Small intestine (tissue), 7 donors: ENCODE measurements at regions not wholly inside any gene's neighbourhood (a gene's known extent, or its start where the extent isn't known, plus 50 kb on each side); places are given as distances from the start of the nearest gene placed in this dataset.

Experiments
- DNase-seq, 2 donors: peaks; one replicate each; pipeline versions ENCODE4 v3.0.0 to v3.0.0-alpha.2; 2013
- FAIRE-seq: peaks from 2 replicates; lab custom pipeline; 2012; peaks lifted over from hg19 to GRCh38; lab: Jason Lieb, UNC
- H3K27ac ChIP-seq, 3 donors: one replicate each; pipeline ENCODE4 v1.5.1; 2013; ENCODE audit warnings: low read length in 2 of 3, mild to moderate bottlenecking in 2 of 3, control low read depth in 1 of 3, inconsistent platforms in 1 of 3, low read depth in 1 of 3, moderate library complexity in 1 of 3
- H3K27me3 ChIP-seq, 3 donors: one replicate each; pipeline ENCODE4 v1.6.1; 2013; ENCODE audit warnings: low read length in 3 of 3, inconsistent platforms in 1 of 3; ENCODE audit not compliant: control insufficient read depth in 3 of 3, insufficient read depth in 3 of 3
- H3K36me3 ChIP-seq, 3 donors: one replicate each; pipeline ENCODE4 v1.6.1; 2013; ENCODE audit warnings: low read length in 3 of 3, inconsistent platforms in 1 of 3, low read depth in 1 of 3, mild to moderate bottlenecking in 1 of 3, moderate library complexity in 1 of 3; ENCODE audit not compliant: control insufficient read depth in 3 of 3, insufficient read depth in 2 of 3
- H3K4me1 ChIP-seq, 3 donors: one replicate each; pipeline ENCODE4 v1.6.1; 2013; ENCODE audit warnings: low read length in 2 of 3, inconsistent platforms in 1 of 3, low read depth in 1 of 3, mild to moderate bottlenecking in 1 of 3, moderate library complexity in 1 of 3; ENCODE audit not compliant: control insufficient read depth in 3 of 3, insufficient read depth in 2 of 3
- H3K4me3 ChIP-seq, 3 donors: one replicate each; pipeline ENCODE4 v1.5.1; 2013; ENCODE audit warnings: low read length in 3 of 3, control low read depth in 1 of 3, inconsistent platforms in 1 of 3, low read depth in 1 of 3, mild to moderate bottlenecking in 1 of 3, moderate library complexity in 1 of 3
- H3K9me3 ChIP-seq, 2 donors: one replicate each; pipeline ENCODE4 v1.6.1; 2013; ENCODE audit warnings: low read depth in 1 of 2, low read length in 1 of 2; ENCODE audit not compliant: control insufficient read depth in 2 of 2, insufficient read depth in 1 of 2
- WGBS, 3 donors: extraction: QIAGEN DNeasy Blood & Tissue Kit; methylation state at CpG; one replicate each; pipeline ENCODE4 v1.1.7; 2013; 5-methylcytosine and 5-hydroxymethylcytosine counted together
- donor health status: healthy with polysubstance abuse.
- donor health status: control.
- donor health status: control.
- donor health status: Bipolar disorder and iron deficiency.
- donor health status: healthy.

DNA sequence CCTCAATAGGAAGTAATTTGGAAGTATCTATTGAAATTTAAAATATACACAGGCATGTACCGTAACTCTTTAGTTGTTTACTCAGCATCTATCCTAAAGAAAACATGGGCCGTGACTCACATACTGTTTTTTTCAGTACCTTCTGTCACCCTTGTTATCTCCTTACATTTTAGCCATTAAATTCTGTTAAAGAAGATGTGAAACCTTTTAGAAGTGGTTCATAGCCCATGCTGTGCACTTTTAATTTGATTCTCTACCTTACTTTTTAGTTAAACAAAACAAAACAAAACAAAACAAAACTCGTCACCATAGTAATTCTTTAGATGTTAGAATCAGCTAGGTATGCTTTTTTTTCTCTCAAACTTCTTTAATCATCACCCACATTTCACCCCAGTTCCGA lies 494.4 kb upstream of the RGS6 start:
- WGBS, 3 donors, result 82 to 90% (median 83%) methylated on average over 4 of the region's 4 CpGs
- H3K4me1 ChIP-seq, result peaks cover 0 to 7% (median 0%) of the 10 kb centered on the region in 3 donors
- H3K27me3 ChIP-seq, result no peaks in the 10 kb centered on the region
- H3K9me3 ChIP-seq, result no peaks in the 10 kb centered on the region
- no peak overlapping the region for H3K4me3 ChIP-seq
- H3K36me3 ChIP-seq, result peaks cover 0 to 3% (median 0%) of the 10 kb centered on the region in 3 donors
- no peak for DNase-seq
- no peak for FAIRE-seq
- no peak overlapping the region for H3K27ac ChIP-seq

DNA sequence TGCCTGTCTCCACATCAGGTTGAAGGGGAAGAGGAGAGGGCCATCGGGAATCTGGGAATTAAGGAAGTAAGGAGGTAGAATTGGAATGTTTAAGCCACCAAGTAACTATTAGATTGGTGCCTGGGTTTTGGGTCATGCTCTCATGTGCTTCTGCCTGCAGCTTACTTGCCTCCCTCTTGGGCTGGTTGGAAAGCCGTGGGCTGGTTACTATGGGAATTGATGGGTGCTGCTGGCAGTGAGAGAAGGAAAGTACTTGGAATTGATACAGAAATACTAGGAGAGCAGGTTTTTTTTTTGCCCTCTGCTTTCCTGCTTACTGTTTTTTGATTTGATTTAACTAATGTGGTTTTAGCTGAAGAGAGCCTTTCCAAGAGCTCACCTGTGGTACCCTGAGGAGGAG lies 493.5 kb upstream of the RGS6 start:
- no peak overlapping the region for H3K4me3 ChIP-seq
- FAIRE-seq, result no peak
- H3K9me3 ChIP-seq, result no peaks in the 10 kb centered on the region
- 30 to 34% (median 32%) methylated on average over 2 of the region's 2 CpGs for WGBS, 3 donors
- peaks cover 0 to 7% (median 0%) of the 10 kb centered on the region in 3 donors for H3K4me1 ChIP-seq
- no peak overlapping the region for H3K27ac ChIP-seq
- H3K36me3 ChIP-seq, result peaks cover 0 to 3% (median 0%) of the 10 kb centered on the region in 3 donors
- no peak for DNase-seq
- no peaks in the 10 kb centered on the region for H3K27me3 ChIP-seq

DNA sequence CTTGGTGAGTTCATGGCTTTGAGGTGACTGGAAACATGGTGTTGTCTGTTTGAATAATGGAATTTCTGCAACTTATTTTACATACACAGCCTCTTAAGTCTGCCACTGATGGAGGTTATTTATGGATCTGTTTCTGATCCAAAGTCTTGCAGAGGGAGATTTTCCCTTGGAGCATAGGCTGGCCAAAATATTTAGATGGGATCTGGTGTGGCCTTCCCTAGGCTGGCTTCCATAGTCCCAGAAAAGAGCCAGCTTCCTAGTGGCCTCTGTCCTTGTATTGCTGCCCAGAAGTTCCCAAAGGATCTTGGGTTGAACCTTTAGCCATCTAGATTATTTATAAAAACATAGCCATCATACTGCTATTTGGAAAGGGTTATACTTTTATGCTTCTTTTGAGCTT lies 491.1 kb upstream of the RGS6 start:
- FAIRE-seq (no peak), DNase-seq (no peak)
- H3K36me3 ChIP-seq, result peaks cover 0 to 3% (median 0%) of the 10 kb centered on the region in 3 donors
- no peaks in the 10 kb centered on the region for H3K27me3 ChIP-seq
- H3K27ac ChIP-seq, result no peak overlapping the region
- no peak overlapping the region for H3K4me3 ChIP-seq
- no peaks in the 10 kb centered on the region for H3K9me3 ChIP-seq
- peaks cover 0 to 7% (median 0%) of the 10 kb centered on the region in 3 donors for H3K4me1 ChIP-seq

DNA sequence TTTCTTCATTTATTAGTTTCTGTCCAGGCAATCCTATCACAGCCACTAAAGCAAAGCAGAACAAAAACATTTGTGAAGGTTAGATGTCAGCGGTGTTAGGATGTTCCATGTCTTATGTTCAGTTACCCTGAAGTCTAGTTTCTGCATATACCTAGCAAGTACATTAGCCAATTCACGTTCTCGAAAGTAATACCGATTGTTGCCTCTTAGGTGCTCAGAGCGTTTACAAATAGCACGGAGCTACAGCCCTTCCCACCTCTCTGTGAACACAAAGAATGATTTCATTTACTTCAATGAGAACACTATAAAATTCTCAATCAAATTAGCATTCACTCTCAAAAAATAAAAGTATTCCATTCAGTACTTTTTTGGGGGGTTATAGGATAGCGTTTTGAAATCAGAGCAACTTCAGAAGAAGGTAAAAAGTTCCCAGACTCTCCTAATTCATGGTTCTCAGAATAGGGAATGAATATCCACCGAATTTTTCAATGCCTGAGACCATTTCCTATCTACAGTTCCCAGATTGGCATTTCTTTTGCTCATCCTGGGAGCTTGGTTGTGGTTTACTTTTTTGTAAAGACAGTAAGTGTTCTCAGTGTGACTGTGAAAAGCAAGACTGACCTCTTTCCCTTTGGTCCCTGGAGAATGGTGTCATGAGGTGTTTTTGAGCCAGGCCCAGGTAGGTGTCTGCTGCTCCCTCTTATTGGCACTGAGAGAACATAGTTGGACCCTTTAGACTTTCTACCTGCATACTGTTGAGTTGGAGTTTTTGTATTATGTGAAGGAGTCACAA lies 488.0 kb upstream of the RGS6 start:
- no peaks in the 10 kb centered on the region for H3K36me3 ChIP-seq
- H3K4me3 ChIP-seq, result no peak overlapping the region
- no peak overlapping the region for H3K27ac ChIP-seq
- H3K4me1 ChIP-seq, result peaks cover 0 to 2% (median under 1%) of the 10 kb centered on the region in 3 donors
- 93 to 96% (median 95%) methylated on average over 8 of the region's 8 CpGs for WGBS, 3 donors
- H3K27me3 ChIP-seq, result no peaks in the 10 kb centered on the region
- no peak for FAIRE-seq
- DNase-seq, result no peak
- H3K9me3 ChIP-seq, result no peaks in the 10 kb centered on the region

DNA sequence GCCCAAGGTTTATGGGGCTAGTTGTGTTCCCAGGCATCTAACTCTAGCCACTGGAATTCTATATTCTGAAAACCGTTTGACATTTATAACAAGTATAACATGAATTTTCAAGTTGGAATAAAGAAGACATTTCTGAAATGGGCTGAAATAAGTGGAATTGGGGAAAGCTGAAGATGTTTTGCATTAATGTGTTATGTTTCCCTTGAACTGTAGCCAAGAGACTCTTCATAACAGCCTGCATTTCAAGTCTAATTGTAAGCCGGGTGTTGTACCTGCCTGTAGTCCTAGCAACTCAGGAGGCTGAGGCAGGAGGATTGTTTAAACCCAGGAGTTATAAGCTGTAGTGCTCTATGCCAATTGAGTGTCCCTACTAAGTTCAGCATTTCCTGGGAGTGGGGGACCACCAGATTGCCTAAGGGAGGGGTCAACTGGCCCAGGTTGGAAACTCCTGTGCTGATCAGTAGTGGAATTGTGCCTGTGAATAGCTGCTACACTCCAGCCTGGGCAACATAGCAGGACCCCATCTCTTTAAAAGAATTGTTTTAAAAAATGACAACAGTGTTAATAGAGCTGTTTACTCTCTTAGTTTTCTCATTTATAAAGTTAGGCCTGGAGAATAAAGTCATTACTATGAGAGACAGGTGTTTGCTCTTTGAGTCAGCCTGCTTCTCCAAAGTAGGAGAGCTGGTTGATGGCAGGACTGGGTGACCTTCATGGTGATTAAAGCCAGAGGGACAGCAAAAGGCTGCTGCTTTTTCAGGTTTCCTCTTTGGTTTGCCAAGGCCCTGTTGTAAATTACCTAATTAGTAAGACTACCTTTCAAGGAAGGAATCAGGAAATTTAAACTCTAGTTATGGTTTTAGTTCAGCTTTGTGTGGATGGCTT lies 483.6 kb upstream of the RGS6 start:
- WGBS, 3 donors, result 83 to 90% (median 88%) methylated on average over 2 of the region's 2 CpGs
- peak in 1 of 2 donors; percentile 12 for DNase-seq
- no peak overlapping the region for H3K27ac ChIP-seq
- H3K36me3 ChIP-seq, result no peaks in the 10 kb centered on the region
- H3K27me3 ChIP-seq, result no peaks in the 10 kb centered on the region
- H3K4me1 ChIP-seq, result peaks cover 0 to 2% (median 0%) of the 10 kb centered on the region in 3 donors
- FAIRE-seq, result no peak
- H3K9me3 ChIP-seq, result peaks cover 0 to 3% of the 10 kb centered on the region in 2 donors
- H3K4me3 ChIP-seq, result no peak overlapping the region

DNA sequence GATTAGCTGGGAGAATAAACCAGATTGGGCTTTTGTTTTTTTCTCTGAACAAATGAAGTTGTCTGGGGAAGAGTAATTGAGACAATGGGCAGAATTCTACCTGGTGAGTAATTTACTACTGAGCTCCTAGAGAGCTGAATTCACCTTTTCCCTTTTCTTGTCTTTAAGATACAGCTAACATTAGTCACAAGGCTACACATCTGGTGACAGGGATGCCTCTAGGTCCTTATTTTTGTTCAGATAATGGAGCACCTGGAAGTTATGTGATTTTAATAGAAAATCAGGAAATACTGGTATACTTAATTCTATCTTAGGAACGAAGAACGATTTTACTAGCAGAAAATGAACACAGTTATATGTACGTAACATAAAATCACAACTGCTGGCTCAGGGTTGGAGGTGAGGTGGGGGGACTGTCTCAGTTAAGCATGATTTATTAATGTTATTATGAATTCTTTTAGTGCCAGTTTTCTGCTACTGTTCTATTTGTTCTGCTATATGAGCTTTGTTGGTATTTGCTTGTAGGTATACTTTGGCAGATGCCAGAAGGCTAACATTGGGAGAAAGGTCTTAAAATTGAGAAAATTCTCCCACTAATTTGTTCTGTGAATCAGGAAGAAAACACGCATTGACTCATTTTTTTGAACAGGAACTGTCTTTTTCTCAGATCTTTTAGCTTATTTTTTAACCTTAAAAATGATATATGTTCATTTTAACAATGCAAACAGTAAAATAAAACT lies 482.7 kb upstream of the RGS6 start:
- Histone ChIP-seq H3K4me1 (peaks cover 0 to 2% (median 0%) of the 10 kb centered on the region in 3 donors), H3K9me3 (peaks cover 0 to 3% of the 10 kb centered on the region in 2 donors), H3K4me3 (no peak overlapping the region), H3K36me3 (no peaks in the 10 kb centered on the region), H3K27me3 (no peaks in the 10 kb centered on the region), H3K27ac (no peak overlapping the region)
- DNase-seq (no peak), FAIRE-seq (no peak)
- 85 to 94% (median 90%) methylated on average over 4 of the region's 4 CpGs for WGBS, 3 donors

DNA sequence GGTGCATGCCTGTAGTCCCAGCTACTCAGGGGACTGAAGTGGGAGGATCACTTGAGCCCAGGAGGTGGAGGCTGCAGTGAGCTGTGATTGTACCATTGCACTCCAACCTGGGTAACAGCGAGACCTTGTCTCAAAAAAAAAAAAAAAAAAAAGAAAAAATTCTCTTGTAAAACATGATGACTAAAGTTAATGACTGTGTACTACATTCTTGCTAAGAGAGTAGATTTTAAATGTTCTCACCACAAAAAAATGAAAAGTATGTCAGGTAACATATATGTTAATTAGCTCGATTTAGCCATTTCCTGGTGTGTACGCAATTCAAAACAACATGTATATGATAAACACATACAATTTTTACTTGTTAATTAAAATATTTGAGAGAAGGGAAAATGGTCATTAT lies 480.7 kb upstream of the RGS6 start:
- Histone ChIP-seq H3K4me3 (no peak overlapping the region), H3K36me3 (no peaks in the 10 kb centered on the region), H3K27ac (no peak overlapping the region), H3K9me3 (peaks cover 0 to 3% of the 10 kb centered on the region in 2 donors), H3K27me3 (no peaks in the 10 kb centered on the region), H3K4me1 (peaks cover 0 to 2% (median 0%) of the 10 kb centered on the region in 3 donors)
- DNase-seq (no peak), FAIRE-seq (no peak)
- WGBS, 3 donors, result 95 to 99% (median 96%) methylated on average over 3 of the region's 3 CpGs

DNA sequence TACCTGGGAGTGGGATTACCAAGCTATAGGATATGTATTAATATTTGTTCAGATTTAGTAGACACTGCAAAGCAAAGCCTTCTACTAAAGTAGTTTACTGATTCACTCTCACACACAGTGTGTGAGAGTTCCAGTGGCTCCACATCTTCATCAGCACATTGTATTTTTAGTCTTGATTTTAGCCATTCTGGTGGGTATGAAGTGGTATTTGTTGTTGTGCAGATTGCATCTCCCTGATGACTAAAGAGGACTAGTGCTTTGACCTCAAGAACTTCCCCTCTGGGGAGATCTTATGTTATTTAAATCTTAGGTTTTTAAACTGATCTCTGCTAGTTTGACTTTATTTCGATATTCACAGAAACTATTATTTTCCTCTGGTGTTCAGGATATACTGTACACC lies 479.7 kb upstream of the RGS6 start:
- Histone ChIP-seq H3K4me1 (peaks cover 0 to 2% (median 0%) of the 10 kb centered on the region in 3 donors), H3K27ac (no peak overlapping the region), H3K27me3 (no peaks in the 10 kb centered on the region), H3K9me3 (peaks cover 0 to 3% of the 10 kb centered on the region in 2 donors), H3K36me3 (no peaks in the 10 kb centered on the region), H3K4me3 (no peak overlapping the region)
- no peak for FAIRE-seq
- DNase-seq, result no peak
- WGBS, 3 donors, result 83 to 93% (median 86%) methylated on average over 1 of the region's 1 CpG
